HCT116 (cell line): ENCODE measurements at regions not wholly inside any gene's neighbourhood (a gene's known extent, or its start where the extent isn't known, plus 50 kb on each side); places are given as distances from the start of the nearest gene placed in this dataset.

ENCODE experiments used
- ATAC-seq: fragments of 200-7000 bp; cut with Tn5 transposase; 2 replicates; pipeline ENCODE4 v1.9.1; 2020; ENCODE audit warnings: mild to moderate bottlenecking, moderate library complexity
- BruUV-seq: library from RNA; stranded (reverse); fragments of 400-500 nt; replicated peaks from 2 replicates; lab custom pipeline; 2021; lab: Mats Ljungman, UMichigan
- CTCF ChIA-PET: fragments of 300-600 bp; sonication (Branson Sonifier 250); formaldehyde crosslinking; loops from one replicate; lab custom pipeline; 2021; ENCODE audit warnings: antibody characterized with exemption; lab: Charles Lee
- POLR2A ChIA-PET: fragments of 300-600, 350-600 bp; sonication (Branson Sonifier 250); formaldehyde crosslinking; loops from one replicate; lab custom pipeline; 2021; ENCODE audit warnings: antibody characterized with exemption; lab: Charles Lee
- RAD21 ChIA-PET, 2 experiments: fragments of 300-600 bp; sonication (Branson Sonifier 250); formaldehyde crosslinking; loops; one replicate each; lab custom pipeline; 2023; ENCODE audit warnings: low total read pairs in 2 of 2; ENCODE audit not compliant: uncharacterized antibody in 2 of 2, unreplicated experiment in 2 of 2, low non-redundant PET in 1 of 2; lab: Charles Lee
- DNase-seq: peaks from one replicate; pipeline ENCODE4 v3.0.0-alpha.2; 2010; ENCODE audit warnings: low read depth, low spot score
- H2AFZ ChIP-seq: fragments of 200-600 bp; shearing (Covaris generic), sonication (generic); 2 replicates; pipeline ENCODE4 v1.6.1; 2017; ENCODE audit warnings: low read depth, mixed run types, mixed read lengths, antibody characterized with exemption, low read length; ENCODE audit not compliant: poor library complexity, severe bottlenecking
- H3K27ac ChIP-seq: 2 replicates; pipeline ENCODE4 v1.5.1; 2012; ENCODE audit warnings: low read depth, low read length
- H3K27me3 ChIP-seq: fragments of 200-600 bp; sonication (generic); 2 replicates; pipeline ENCODE4 v1.6.1; 2016; ENCODE audit warnings: mixed run types, low read length, mixed read lengths; ENCODE audit not compliant: insufficient read depth
- H3K36me3 ChIP-seq, 2 experiments: fragments of 200-500 bp in 1 of 2; fragments of 200-600 bp in 1 of 2; sonication (Bioruptor generic) in 1 of 2; sonication (generic) in 1 of 2; 2 replicates each; pipeline versions ENCODE4 v1.5.1 to v1.6.1; 2014 to 2016; ENCODE audit warnings: low read length in 2 of 2, inconsistent platforms in 1 of 2, mixed read lengths in 1 of 2, mixed run types in 1 of 2; ENCODE audit not compliant: insufficient read depth in 2 of 2, control insufficient read depth in 1 of 2
- H3K4me1 ChIP-seq, 2 experiments: fragments of 200-600 bp in 1 of 2; sonication (generic) in 1 of 2; 2 replicates each; pipeline versions ENCODE4 v1.5.1 to v1.6.1; 2012 to 2017; ENCODE audit warnings: low read length in 2 of 2, inconsistent platforms in 1 of 2, mild to moderate bottlenecking in 1 of 2, mixed read lengths in 1 of 2, mixed run types in 1 of 2, moderate library complexity in 1 of 2; ENCODE audit not compliant: insufficient read depth in 2 of 2, control insufficient read depth in 1 of 2
- H3K4me2 ChIP-seq: fragments of 200-600 bp; sonication (generic); 2 replicates; pipeline ENCODE4 v1.6.1; 2017; ENCODE audit warnings: mixed run types, low read length, mixed read lengths
- H3K4me3 ChIP-seq, 2 experiments: fragments of 200-600 bp in 1 of 2; sonication (generic) in 1 of 2; replicated peaks in 1 of 2; 2 replicates each; pipeline ENCODE4 v1.5.1; 2011 to 2016; ENCODE audit warnings: low read length in 2 of 2, control low read depth in 1 of 2, low read depth in 1 of 2, mild to moderate bottlenecking in 1 of 2, mixed read lengths in 1 of 2, mixed run types in 1 of 2
- H3K79me2 ChIP-seq: fragments of 200-600 bp; sonication (generic); 2 replicates; pipeline ENCODE4 v1.6.1; 2017; ENCODE audit warnings: mild to moderate bottlenecking, mixed run types, low read length, moderate library complexity, mixed read lengths; ENCODE audit not compliant: insufficient read depth
- H3K9ac ChIP-seq: fragments of 200-600 bp; sonication (generic); 2 replicates; pipeline ENCODE4 v1.6.1; 2016; ENCODE audit warnings: low read length, mixed read lengths
- H3K9me2 ChIP-seq: fragments of 200-600 bp; sonication (generic), shearing (Covaris generic); 2 replicates; pipeline ENCODE4 v1.6.1; 2017; ENCODE audit warnings: mixed run types, mild to moderate bottlenecking, moderate library complexity; ENCODE audit not compliant: insufficient read depth
- H3K9me3 ChIP-seq, 2 experiments: fragments of 200-500 bp in 1 of 2; fragments of 200-600 bp in 1 of 2; sonication (Bioruptor generic) in 1 of 2; sonication (generic) in 1 of 2; 2 replicates each; pipeline ENCODE4 v1.6.1; 2014 to 2017; ENCODE audit warnings: low read length in 2 of 2, mixed read lengths in 2 of 2, inconsistent platforms in 1 of 2, low read depth in 1 of 2, mild to moderate bottlenecking in 1 of 2, mixed run types in 1 of 2, moderate library complexity in 1 of 2; ENCODE audit not compliant: control insufficient read depth in 1 of 2, insufficient read depth in 1 of 2
- H4K20me1 ChIP-seq: fragments of 200-600 bp; sonication (generic), shearing (Covaris generic); 2 replicates; pipeline ENCODE4 v1.6.1; 2017; ENCODE audit warnings: mixed run types, mild to moderate bottlenecking, moderate library complexity; ENCODE audit not compliant: insufficient read depth
- CBX3 ChIP-seq: IDR thresholded peaks from 2 replicates; pipeline ENCODE4 v1.6.1; 2012; ENCODE audit warnings: low read depth
- CEBPB ChIP-seq: IDR thresholded peaks from 2 replicates; pipeline ENCODE4 v1.6.1; 2012; ENCODE audit warnings: low read depth
- CTCF ChIP-seq, 3 experiments: fragments of 200-600 bp in 1 of 3; sonication (generic) in 1 of 3; IDR thresholded peaks in 2 of 3; conservative IDR thresholded peaks in 1 of 3; 2 replicates each; pipeline ENCODE4 v1.5.1; 2012 to 2017; ENCODE audit warnings: low read depth in 2 of 3, low read length in 2 of 3, antibody characterized with exemption in 1 of 3, borderline replicate concordance in 1 of 3, control low read depth in 1 of 3, mild to moderate bottlenecking in 1 of 3, mixed read lengths in 1 of 3, mixed run types in 1 of 3, moderate library complexity in 1 of 3; ENCODE audit not compliant: insufficient read depth in 1 of 3
- ELF1 ChIP-seq: IDR thresholded peaks from 2 replicates; pipeline ENCODE4 v1.6.1; 2012; ENCODE audit warnings: low read depth, borderline replicate concordance
- EZH2 ChIP-seq: fragments of 200-600 bp; sonication (generic); IDR thresholded peaks from 2 replicates; pipeline ENCODE4 v1.6.1; 2017; ENCODE audit warnings: antibody characterized with exemption, mixed run types
- EZH2phosphoT487 ChIP-seq: fragments of 200-600 bp; IDR thresholded peaks from 2 replicates; pipeline ENCODE4 v1.6.1; 2018; ENCODE audit warnings: antibody characterized with exemption, borderline replicate concordance
- FOSL1 ChIP-seq: IDR thresholded peaks from 2 replicates; pipeline ENCODE4 v1.6.1; 2012; ENCODE audit warnings: low read depth
- MAX ChIP-seq: IDR thresholded peaks from 2 replicates; pipeline ENCODE4 v1.6.1; 2012
- ZFX ChIP-seq: fragments of 450-650 bp; IDR thresholded peaks from 2 replicates; pipeline ENCODE4 v1.6.1; 2017
- intact Hi-C: fragments of 100-400 bp; cut with micrococcal nuclease; formaldehyde crosslinking; loops from 2 replicates; pipeline ENCODE4 v1.10.0; 2022
- TF ChIP-seq, protein P1 (sequence below): IDR thresholded peaks from 2 replicates; pipeline ENCODE4 v1.6.1; 2012
- TF ChIP-seq, protein P2 (sequence below): IDR thresholded peaks from 2 replicates; pipeline ENCODE4 v1.6.1; 2011; ENCODE audit warnings: mild to moderate bottlenecking, low read length, moderate library complexity; ENCODE audit not compliant: insufficient replicate concordance; ENCODE audit errors: extremely low read depth

- POLR2A ChIA-PET = no interaction called here
- RAD21 ChIA-PET = no interaction called here
- H4K20me1 ChIP-seq = no peaks in the 10 kb centered on the region
- no peak for TF ChIP-seq MAX
- TF ChIP-seq FOSL1 = no peak
- TF ChIP-seq, protein P1, sequence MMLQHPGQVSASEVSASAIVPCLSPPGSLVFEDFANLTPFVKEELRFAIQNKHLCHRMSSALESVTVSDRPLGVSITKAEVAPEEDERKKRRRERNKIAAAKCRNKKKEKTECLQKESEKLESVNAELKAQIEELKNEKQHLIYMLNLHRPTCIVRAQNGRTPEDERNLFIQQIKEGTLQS = no peak
- TF ChIP-seq EZH2phosphoT487 = no peak
- TF ChIP-seq ZFX = no peak
- no peak for TF ChIP-seq ELF1
- TF ChIP-seq, protein P2, sequence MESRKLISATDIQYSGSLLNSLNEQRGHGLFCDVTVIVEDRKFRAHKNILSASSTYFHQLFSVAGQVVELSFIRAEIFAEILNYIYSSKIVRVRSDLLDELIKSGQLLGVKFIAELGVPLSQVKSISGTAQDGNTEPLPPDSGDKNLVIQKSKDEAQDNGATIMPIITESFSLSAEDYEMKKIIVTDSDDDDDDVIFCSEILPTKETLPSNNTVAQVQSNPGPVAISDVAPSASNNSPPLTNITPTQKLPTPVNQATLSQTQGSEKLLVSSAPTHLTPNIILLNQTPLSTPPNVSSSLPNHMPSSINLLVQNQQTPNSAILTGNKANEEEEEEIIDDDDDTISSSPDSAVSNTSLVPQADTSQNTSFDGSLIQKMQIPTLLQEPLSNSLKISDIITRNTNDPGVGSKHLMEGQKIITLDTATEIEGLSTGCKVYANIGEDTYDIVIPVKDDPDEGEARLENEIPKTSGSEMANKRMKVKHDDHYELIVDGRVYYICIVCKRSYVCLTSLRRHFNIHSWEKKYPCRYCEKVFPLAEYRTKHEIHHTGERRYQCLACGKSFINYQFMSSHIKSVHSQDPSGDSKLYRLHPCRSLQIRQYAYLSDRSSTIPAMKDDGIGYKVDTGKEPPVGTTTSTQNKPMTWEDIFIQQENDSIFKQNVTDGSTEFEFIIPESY = no peak
- no peak for TF ChIP-seq EZH2
- TF ChIP-seq CTCF (IDR thresholded peaks at IDR 0.05 in 2 of 3, conservative IDR thresholded peaks at IDR 0.05 in 1 of 3; ENCODE audit: borderline replicate concordance in 1 of 3, insufficient read depth in 1 of 3, low read depth in 2 of 3, low read length in 2 of 3) = no peak
- no peak for TF ChIP-seq CEBPB
- TF ChIP-seq CBX3 = no peak
- H3K79me2 ChIP-seq = no peaks in the 10 kb centered on the region
- no peak overlapping the region for H3K9ac ChIP-seq
- no peak for DNase-seq
- no peaks in the 10 kb centered on the region for H3K27me3 ChIP-seq
- intact Hi-C loops = no loop called here
- no peaks in the 10 kb centered on the region for H3K36me3 ChIP-seq
- CTCF ChIA-PET = no interaction called here
- no peaks in the 10 kb centered on the region for H3K9me2 ChIP-seq
- H3K27ac ChIP-seq = no peak overlapping the region
- no peaks in the 10 kb centered on the region for H3K9me3 ChIP-seq
- H2AFZ ChIP-seq = no peak overlapping the region
- BruUV-seq = no TSS peak
- no peak overlapping the region for H3K4me2 ChIP-seq
- H3K4me3 ChIP-seq = no peak overlapping the region
- ATAC-seq = no peak
- no peaks in the 10 kb centered on the region for H3K4me1 ChIP-seq
These were observed 71.3 kb upstream of the PUDP start for GRCh38 chrX:7219153-7219705.
